CD14-positive monocyte (primary cell): ENCODE measurements at regions not wholly inside any gene's neighbourhood (a gene's known extent, or its start where the extent isn't known, plus 50 kb on each side); places are given as distances from the start of the nearest gene placed in this dataset.

ENCODE experiments used
- DNase-seq, 3 donors: peaks; one replicate each; pipeline ENCODE4 v3.0.0-alpha.2; 2011 to 2022
- H2AFZ ChIP-seq: 2 replicates; pipeline ENCODE4 v1.6.0; 2012; ENCODE audit warnings: mild to moderate bottlenecking, low read depth, low read length, inconsistent platforms; ENCODE audit not compliant: insufficient read depth, poor library complexity, severe bottlenecking
- H3K27ac ChIP-seq, 2 donors: 1 replicate in 1 of 2; 2 replicates in 1 of 2; pipeline ENCODE4 v1.5.1; 2012 to 2013; ENCODE audit warnings: low read length in 2 of 2, control low read depth in 1 of 2, inconsistent platforms in 1 of 2, low read depth in 1 of 2, mild to moderate bottlenecking in 1 of 2
- H3K27me3 ChIP-seq, 2 donors: one replicate each; pipeline versions ENCODE4 v1.6.0 to v1.6.1; 2011 to 2013; ENCODE audit warnings: low read length in 2 of 2; ENCODE audit not compliant: control insufficient read depth in 2 of 2, insufficient read depth in 2 of 2
- H3K36me3 ChIP-seq, 2 donors: replicated peaks in 1 of 2; 1 replicate in 1 of 2; 2 replicates in 1 of 2; pipeline versions ENCODE4 v1.5.1 to v1.6.1; 2012 to 2013; ENCODE audit warnings: low read length in 2 of 2, control low read depth in 1 of 2, inconsistent platforms in 1 of 2, mild to moderate bottlenecking in 1 of 2; ENCODE audit not compliant: insufficient read depth in 2 of 2, control insufficient read depth in 1 of 2
- H3K4me1 ChIP-seq, 2 donors: 1 replicate in 1 of 2; 2 replicates in 1 of 2; pipeline versions ENCODE4 v1.5.1 to v1.6.1; 2012 to 2013; ENCODE audit warnings: low read length in 2 of 2, control low read depth in 1 of 2, inconsistent platforms in 1 of 2, mild to moderate bottlenecking in 1 of 2, moderate library complexity in 1 of 2; ENCODE audit not compliant: insufficient read depth in 2 of 2, control insufficient read depth in 1 of 2
- H3K4me2 ChIP-seq: replicated peaks from 2 replicates; pipeline ENCODE3; 2012; ENCODE audit warnings: low read length, moderate library complexity, mild to moderate bottlenecking; ENCODE audit not compliant: poor library complexity, severe bottlenecking; ENCODE audit errors: extremely low read depth
- H3K4me3 ChIP-seq, 3 experiments: fragments of 200-600 bp in 1 of 3; sonication (generic) in 1 of 3; replicated peaks in 1 of 3; 1 replicate in 2 of 3; 2 replicates in 1 of 3; pipeline ENCODE4 v1.5.1; 2011 to 2013; ENCODE audit warnings: low read length in 3 of 3, mild to moderate bottlenecking in 3 of 3, control low read depth in 2 of 3, low read depth in 2 of 3, inconsistent platforms in 1 of 3, moderate library complexity in 1 of 3
- H3K79me2 ChIP-seq: 2 replicates; pipeline ENCODE4 v1.6.0; 2012; ENCODE audit warnings: mild to moderate bottlenecking, control low read depth, inconsistent platforms, low read length, moderate library complexity; ENCODE audit not compliant: insufficient read depth
- H3K9ac ChIP-seq: 2 replicates; pipeline ENCODE4 v1.6.0; 2017; ENCODE audit warnings: low read length, mild to moderate bottlenecking; ENCODE audit not compliant: insufficient read depth, poor library complexity, severe bottlenecking
- H3K9me3 ChIP-seq, 2 donors: replicated peaks in 1 of 2; 1 replicate in 1 of 2; 2 replicates in 1 of 2; pipeline versions ENCODE4 v1.5.1 to v1.6.1; 2012 to 2013; ENCODE audit warnings: low read length in 2 of 2, control low read depth in 1 of 2; ENCODE audit not compliant: control insufficient read depth in 1 of 2, insufficient read depth in 1 of 2
- H4K20me1 ChIP-seq: 2 replicates; pipeline ENCODE4 v1.6.0; 2012; ENCODE audit warnings: mild to moderate bottlenecking, low read length, control low read depth, moderate library complexity; ENCODE audit not compliant: insufficient read depth
- H3K27ac Mint-ChIP-seq, 7 donors: one replicate each; pipeline ENCODE4 v1.8.0; 2020; ENCODE audit warnings: mild to moderate bottlenecking in 7 of 7, mixed read lengths in 7 of 7, moderate library complexity in 6 of 7, inconsistent platforms in 2 of 7
- H3K27me3 Mint-ChIP-seq, 3 donors: one replicate each; pipeline ENCODE4 v1.8.0; 2021 to 2022; ENCODE audit warnings: low read depth in 3 of 3, mild to moderate bottlenecking in 3 of 3, mixed read lengths in 3 of 3, moderate library complexity in 3 of 3, inconsistent platforms in 1 of 3
- H3K36me3 Mint-ChIP-seq, 2 donors: one replicate each; pipeline ENCODE4 v1.8.0; 2020; ENCODE audit warnings: mixed read lengths in 2 of 2, inconsistent platforms in 1 of 2, mild to moderate bottlenecking in 1 of 2
- H3K4me1 Mint-ChIP-seq: one replicate; pipeline ENCODE4 v1.8.0; 2020; ENCODE audit warnings: mild to moderate bottlenecking, mixed read lengths
- H3K4me3 Mint-ChIP-seq, 2 donors: one replicate each; pipeline ENCODE4 v1.8.0; 2020; ENCODE audit warnings: mild to moderate bottlenecking in 2 of 2, mixed read lengths in 2 of 2, moderate library complexity in 1 of 2
- H3K9me3 Mint-ChIP-seq, 7 donors: one replicate each; pipeline ENCODE4 v1.8.0; 2020 to 2022; ENCODE audit warnings: mixed read lengths in 7 of 7, mild to moderate bottlenecking in 6 of 7, moderate library complexity in 6 of 7, inconsistent platforms in 2 of 7
- CTCF ChIP-seq: fragments of 200-600 bp; IDR thresholded peaks from one replicate; pipeline ENCODE4 v1.8.0; 2022; ENCODE audit warnings: antibody characterized with exemption, mild to moderate bottlenecking
- WGBS: methylation state at CpG from one replicate; pipeline ENCODE4 v1.1.5; 2013; ENCODE audit warnings: missing lambda C conversion rate; ENCODE audit not compliant: insufficient coverage; 5-methylcytosine and 5-hydroxymethylcytosine counted together
- intact Hi-C, 2 donors: fragments of 100-400 bp; cut with micrococcal nuclease; formaldehyde crosslinking; loops; one replicate each; pipeline versions ENCODE4 v1.15.0 to v1.15.1; 2023

DNA sequence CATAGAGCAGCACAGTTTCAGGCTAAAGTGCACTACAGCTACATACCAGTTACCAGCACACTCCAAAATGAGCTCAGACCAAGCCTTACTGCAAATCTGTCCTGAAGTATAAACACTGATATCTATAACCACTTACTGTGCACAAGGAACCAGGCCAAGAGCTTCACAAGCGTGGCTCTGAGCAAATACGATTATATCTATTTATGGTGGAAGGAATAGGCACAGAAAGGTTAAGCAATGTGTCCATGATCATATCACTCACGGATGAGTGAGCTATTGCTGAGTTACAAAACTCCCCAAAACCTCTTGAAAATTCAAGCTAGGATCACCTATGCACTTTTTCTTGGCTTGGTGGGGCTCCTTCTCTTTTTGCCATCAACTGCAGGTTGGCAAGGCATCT lies 84.9 kb downstream of the GPAM start:
- Mint-ChIP-seq H3K4me1 (no peaks in the 10 kb centered on the region), H3K9me3 (peaks cover 0 to 14% (median 8%) of the 10 kb centered on the region in 7 donors), H3K27me3 (peaks cover 1 to 2% (median 2%) of the 10 kb centered on the region in 3 donors), H3K4me3 (no peak overlapping the region), H3K27ac (no peak overlapping the region), H3K36me3 (no peaks in the 10 kb centered on the region)
- no peak for TF ChIP-seq CTCF
- intact Hi-C loops: no loop called here
- Histone ChIP-seq H3K79me2 (no peaks in the 10 kb centered on the region), H4K20me1 (no peaks in the 10 kb centered on the region), H3K36me3 (no peaks in the 10 kb centered on the region), H2AFZ (no peak overlapping the region), H3K27ac (no peak overlapping the region), H3K27me3 (no peaks in the 10 kb centered on the region), H3K4me2 (no peak overlapping the region), H3K4me3 (no peak overlapping the region), H3K9ac (no peak overlapping the region), H3K9me3 (peaks cover 0 to 6% of the 10 kb centered on the region in 2 donors), H3K4me1 (no peaks in the 10 kb centered on the region)
- no CpG with 5 or more reads among the region's 3 CpGs for WGBS
- no peak for DNase-seq
